ENCODE measurements at regions not wholly inside any gene's neighbourhood (a gene's known extent, or its start where the extent isn't known, plus 50 kb on each side); places are given as distances from the start of the nearest gene placed in this dataset.
A peak's percentile ranks its signal among the peaks of the same experiment; 100 is the strongest.

DNA sequence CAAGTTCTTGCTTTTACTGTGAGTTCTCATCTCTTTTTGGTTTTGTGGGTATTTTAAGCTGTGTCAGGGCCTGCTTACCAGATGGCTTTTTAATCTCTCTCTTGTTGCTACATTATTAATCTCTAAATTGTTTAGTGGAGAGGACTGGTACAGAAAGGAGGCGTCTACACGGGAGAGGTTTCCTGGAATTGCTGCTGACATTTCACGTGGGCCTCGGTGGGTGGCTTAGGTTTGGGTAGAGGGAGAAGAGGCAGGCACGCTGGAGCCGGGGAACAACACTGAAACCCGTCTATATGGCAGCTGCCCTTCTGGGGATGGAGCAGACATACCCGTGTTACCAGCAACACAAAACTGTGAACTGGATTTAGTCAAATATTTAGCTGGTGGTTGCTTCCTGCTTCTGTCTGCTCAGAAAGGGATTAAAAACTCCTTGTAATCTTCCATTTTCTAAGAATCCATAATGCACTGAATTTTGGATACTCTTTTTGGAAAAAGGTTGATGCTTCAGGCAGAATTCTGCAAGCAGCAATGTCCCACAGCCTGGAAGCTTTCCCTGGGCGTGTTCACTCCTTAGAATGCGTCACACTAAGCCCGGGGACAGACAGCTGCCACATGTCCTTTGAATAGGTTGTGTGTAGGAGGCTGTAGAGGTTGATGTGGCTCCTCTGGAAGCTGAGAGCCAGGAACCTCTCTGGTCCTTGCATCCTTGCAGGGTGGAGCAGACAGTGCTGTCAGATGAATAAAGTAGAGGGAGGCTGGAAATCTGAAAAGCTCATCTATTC lies 199.8 kb upstream of the GATB start:
- no peaks in the 10 kb centered on the region for H3K36me3 ChIP-seq (ENCODE audit: insufficient read depth, low read length)
- H2AFZ ChIP-seq (ENCODE audit: low read length, unreplicated experiment), result no peak overlapping the region
- no peak overlapping the region for H3K4me3 ChIP-seq (ENCODE audit: low read depth, low read length)
- H3K27me3 ChIP-seq (ENCODE audit: insufficient read depth, low read length), result peaks cover 15% of the 10 kb centered on the region; the same call in 1 of the 2 replicates
- no peaks in the 10 kb centered on the region for H3K79me2 ChIP-seq (ENCODE audit: control insufficient read depth, insufficient read depth, low read length, unreplicated experiment)
- no peak overlapping the region for H3K27ac ChIP-seq (ENCODE audit: low read depth, low read length)
- H3K4me1 ChIP-seq (ENCODE audit: control insufficient read depth, insufficient read depth, low read length, unreplicated experiment), result peaks cover 4% of the 10 kb centered on the region

DNA sequence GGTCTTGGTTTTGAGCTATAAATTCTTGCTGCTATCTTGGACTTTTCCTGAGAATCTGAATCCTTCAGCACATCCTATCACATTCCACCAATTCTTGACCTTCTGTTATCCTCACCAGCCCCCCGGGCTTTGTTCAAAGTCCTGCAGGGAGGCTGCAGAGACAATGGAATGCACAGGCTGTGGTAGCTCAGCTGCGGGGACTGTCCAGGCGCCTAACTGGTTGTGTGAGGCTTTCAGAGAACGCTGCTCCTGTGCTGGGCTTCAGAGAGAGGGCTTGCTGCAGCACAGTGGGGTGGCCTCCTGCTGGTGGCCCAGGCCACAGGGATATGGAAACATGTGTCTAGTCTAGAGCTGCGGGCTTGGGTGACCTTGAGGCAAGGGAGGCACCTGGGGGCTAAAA lies 196.3 kb upstream of the GATB start:
- H3K4me1 ChIP-seq (ENCODE audit: control insufficient read depth, insufficient read depth, low read length, unreplicated experiment), result peaks cover 4% of the 10 kb centered on the region
- no peak overlapping the region for H3K27ac ChIP-seq (ENCODE audit: low read depth, low read length)
- peaks cover 7% of the 10 kb centered on the region; the same call in 1 of the 2 replicates for H3K27me3 ChIP-seq (ENCODE audit: insufficient read depth, low read length)
- no peak overlapping the region for H2AFZ ChIP-seq (ENCODE audit: low read length, unreplicated experiment)
- no peak overlapping the region for H3K4me3 ChIP-seq (ENCODE audit: low read depth, low read length)
- H3K79me2 ChIP-seq (ENCODE audit: control insufficient read depth, insufficient read depth, low read length, unreplicated experiment), result no peaks in the 10 kb centered on the region
- H3K36me3 ChIP-seq (ENCODE audit: insufficient read depth, low read length), result no peaks in the 10 kb centered on the region

DNA sequence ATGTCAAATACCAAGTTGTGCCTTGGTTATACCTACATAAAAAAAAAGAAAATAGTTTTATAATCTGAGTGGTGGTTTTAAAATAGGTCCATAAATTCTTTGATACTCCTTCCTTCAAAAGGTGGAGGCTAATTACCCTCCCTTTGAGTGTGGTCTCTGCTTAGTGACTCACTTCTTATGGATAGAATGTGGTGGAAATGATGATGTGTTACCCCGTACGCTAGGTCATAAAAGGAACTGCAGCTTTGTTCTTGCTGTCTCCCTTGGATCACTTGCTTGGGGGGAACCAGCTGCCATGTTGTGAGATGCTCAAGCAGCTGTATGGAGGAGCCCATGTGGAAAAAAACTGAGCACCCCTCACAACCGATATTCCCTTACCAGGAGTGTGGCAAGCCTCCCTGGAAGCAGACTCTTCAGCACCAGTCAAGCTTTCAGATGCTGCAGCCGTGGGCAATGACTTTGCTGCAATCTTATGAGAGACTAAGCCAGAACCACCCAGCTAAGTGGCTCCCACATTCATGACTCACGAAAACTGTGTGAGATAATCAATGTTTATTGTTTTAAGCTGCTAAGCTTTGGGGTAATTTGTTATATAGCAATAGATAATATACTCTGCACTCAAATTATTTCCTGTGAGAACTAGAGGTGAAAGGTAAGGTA lies 195.0 kb upstream of the GATB start:
- no peaks in the 10 kb centered on the region for H3K36me3 ChIP-seq (ENCODE audit: insufficient read depth, low read length)
- no peaks in the 10 kb centered on the region for H3K27me3 ChIP-seq (ENCODE audit: insufficient read depth, low read length)
- H3K27ac ChIP-seq (ENCODE audit: low read depth, low read length), result no peak overlapping the region
- H2AFZ ChIP-seq (ENCODE audit: low read length, unreplicated experiment), result no peak overlapping the region
- no peaks in the 10 kb centered on the region for H3K79me2 ChIP-seq (ENCODE audit: control insufficient read depth, insufficient read depth, low read length, unreplicated experiment)
- H3K4me1 ChIP-seq (ENCODE audit: control insufficient read depth, insufficient read depth, low read length, unreplicated experiment), result peaks cover 4% of the 10 kb centered on the region
- no peak overlapping the region for H3K4me3 ChIP-seq (ENCODE audit: low read depth, low read length)

DNA sequence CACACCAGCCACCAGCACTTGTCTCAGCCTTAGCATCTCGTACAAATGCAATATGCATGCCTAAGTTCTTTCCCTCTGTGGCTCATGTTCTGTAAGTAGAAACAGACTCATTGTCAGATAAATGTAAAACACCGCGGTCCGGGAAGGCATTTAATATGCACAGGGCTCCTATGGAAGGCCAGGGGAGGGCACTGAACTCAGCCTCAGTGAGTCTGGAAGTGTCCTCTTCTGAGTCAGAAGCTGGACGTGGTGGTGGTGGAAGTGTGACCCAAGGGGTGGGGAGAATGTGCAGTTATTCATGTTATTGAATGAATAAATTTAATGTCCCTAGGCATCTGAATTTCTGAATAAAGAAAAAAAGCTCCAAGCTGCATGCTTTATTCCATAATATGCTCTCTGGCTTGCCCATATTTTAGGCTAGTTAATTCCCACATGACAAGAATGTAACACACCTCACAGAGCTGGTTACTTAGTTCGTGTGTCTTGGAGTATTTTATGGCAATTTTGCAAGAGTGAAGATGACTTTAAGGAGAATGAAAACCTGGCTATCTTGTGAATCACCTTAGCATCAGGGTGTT lies 193.1 kb upstream of the GATB start:
- Histone ChIP-seq H3K27ac (ENCODE audit: low read depth, low read length) (no peak overlapping the region), H3K4me1 (ENCODE audit: control insufficient read depth, insufficient read depth, low read length, unreplicated experiment) (peaks cover 4% of the 10 kb centered on the region), H3K36me3 (ENCODE audit: insufficient read depth, low read length) (no peaks in the 10 kb centered on the region), H2AFZ (ENCODE audit: low read length, unreplicated experiment) (no peak overlapping the region), H3K27me3 (ENCODE audit: insufficient read depth, low read length) (no peaks in the 10 kb centered on the region), H3K79me2 (ENCODE audit: control insufficient read depth, insufficient read depth, low read length, unreplicated experiment) (no peaks in the 10 kb centered on the region), H3K4me3 (ENCODE audit: low read depth, low read length) (no peak overlapping the region)

DNA sequence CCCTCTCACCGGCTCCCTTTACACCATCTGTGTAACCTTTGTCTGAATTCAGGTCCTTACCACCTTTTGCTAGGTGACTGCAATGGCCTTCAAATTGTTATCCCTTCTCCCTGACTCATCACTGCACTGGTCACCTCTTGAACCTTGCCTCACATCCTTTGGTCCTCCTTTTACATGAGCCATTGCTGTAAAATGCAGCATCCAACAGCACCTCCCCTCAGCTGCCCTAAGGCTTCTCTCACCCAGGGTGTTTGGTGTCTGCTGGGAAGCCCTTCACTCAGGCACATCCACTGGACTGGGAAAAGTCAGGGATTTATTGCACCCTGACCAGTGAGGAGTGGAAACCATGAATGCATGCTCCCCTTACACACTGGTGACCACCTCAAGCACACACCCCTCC lies 192.5 kb upstream of the GATB start:
- Histone ChIP-seq H3K4me1 (ENCODE audit: control insufficient read depth, insufficient read depth, low read length, unreplicated experiment) (peaks cover 4% of the 10 kb centered on the region), H3K36me3 (ENCODE audit: insufficient read depth, low read length) (no peaks in the 10 kb centered on the region), H2AFZ (ENCODE audit: low read length, unreplicated experiment) (no peak overlapping the region), H3K27ac (ENCODE audit: low read depth, low read length) (no peak overlapping the region), H3K4me3 (ENCODE audit: low read depth, low read length) (no peak overlapping the region), H3K79me2 (ENCODE audit: control insufficient read depth, insufficient read depth, low read length, unreplicated experiment) (no peaks in the 10 kb centered on the region), H3K27me3 (ENCODE audit: insufficient read depth, low read length) (no peaks in the 10 kb centered on the region)

DNA sequence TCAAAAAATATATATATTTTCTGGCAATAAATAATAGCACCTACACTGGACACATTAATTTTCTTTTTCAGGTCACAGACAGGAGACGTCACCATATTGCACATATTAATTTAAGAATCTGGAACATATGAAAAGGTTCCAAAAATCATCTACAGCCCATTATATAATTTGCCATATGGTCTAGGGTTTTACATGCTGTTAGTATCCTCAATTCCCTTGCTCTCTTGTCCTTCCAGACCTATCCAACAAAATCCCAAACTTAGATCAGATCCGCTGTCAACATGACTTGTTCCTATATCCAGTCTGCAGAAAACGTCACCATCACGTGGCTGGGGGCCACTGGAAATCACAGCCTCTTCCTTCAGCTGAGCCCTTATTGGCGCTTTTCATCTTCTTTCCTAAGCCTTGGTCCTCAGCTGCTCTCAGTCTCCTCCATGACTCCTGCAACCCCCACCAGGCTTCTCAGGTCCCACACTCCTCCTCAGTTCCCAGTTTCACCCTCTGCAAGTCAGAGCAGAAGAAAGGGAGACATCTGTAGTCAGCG lies 192.0 kb upstream of the GATB start:
- Histone ChIP-seq H3K4me3 (ENCODE audit: low read depth, low read length) (no peak overlapping the region), H3K27ac (ENCODE audit: low read depth, low read length) (no peak overlapping the region), H3K4me1 (ENCODE audit: control insufficient read depth, insufficient read depth, low read length, unreplicated experiment) (peaks cover 4% of the 10 kb centered on the region), H3K36me3 (ENCODE audit: insufficient read depth, low read length) (no peaks in the 10 kb centered on the region), H3K27me3 (ENCODE audit: insufficient read depth, low read length) (no peaks in the 10 kb centered on the region), H3K79me2 (ENCODE audit: control insufficient read depth, insufficient read depth, low read length, unreplicated experiment) (no peaks in the 10 kb centered on the region), H2AFZ (ENCODE audit: low read length, unreplicated experiment) (no peak overlapping the region)

DNA sequence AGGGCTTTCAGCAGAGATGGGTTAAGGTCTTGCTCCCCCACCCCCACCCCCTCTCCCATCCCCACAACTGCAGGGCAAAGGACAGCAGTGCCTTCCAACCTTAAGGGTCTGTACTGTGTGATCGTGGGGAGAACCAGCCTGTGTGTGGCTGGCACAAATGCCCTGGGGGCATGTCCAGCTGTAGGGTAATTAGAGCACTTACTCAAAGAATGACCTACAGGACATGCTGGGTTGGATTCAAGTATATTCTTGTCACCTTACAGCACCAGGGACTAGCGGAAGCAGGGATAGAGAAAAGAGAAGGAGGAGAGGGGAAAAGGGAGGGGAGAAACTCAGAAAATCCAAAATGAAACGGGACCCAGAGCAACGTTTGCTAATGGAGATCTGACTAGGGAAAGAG lies 191.3 kb upstream of the GATB start:
- no peaks in the 10 kb centered on the region for H3K27me3 ChIP-seq (ENCODE audit: insufficient read depth, low read length)
- no peak overlapping the region for H3K4me3 ChIP-seq (ENCODE audit: low read depth, low read length)
- no peak overlapping the region for H2AFZ ChIP-seq (ENCODE audit: low read length, unreplicated experiment)
- H3K36me3 ChIP-seq (ENCODE audit: insufficient read depth, low read length), result no peaks in the 10 kb centered on the region
- H3K79me2 ChIP-seq (ENCODE audit: control insufficient read depth, insufficient read depth, low read length, unreplicated experiment), result no peaks in the 10 kb centered on the region
- H3K4me1 ChIP-seq (ENCODE audit: control insufficient read depth, insufficient read depth, low read length, unreplicated experiment), result peaks cover 4% of the 10 kb centered on the region
- H3K27ac ChIP-seq (ENCODE audit: low read depth, low read length), result no peak overlapping the region

DNA sequence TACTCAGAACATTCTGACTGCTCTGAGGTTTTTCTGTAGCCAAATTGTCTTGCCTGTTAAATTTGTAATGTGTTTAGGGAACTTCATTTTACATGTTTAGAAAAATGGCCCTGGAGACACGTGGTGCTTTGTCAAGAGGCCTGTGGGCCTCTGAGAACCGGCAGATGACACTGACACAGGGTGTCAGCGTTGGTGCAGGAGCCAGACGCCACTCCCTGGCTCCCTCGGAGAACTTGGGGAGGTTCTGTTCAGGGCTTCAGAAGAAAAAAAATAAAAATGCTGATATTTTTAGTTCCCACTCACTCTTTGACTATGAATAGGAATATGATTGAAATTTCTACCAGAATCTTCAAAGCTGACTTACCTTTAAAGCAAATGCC lies 190.9 kb upstream of the GATB start:
- Histone ChIP-seq H3K4me1 (ENCODE audit: control insufficient read depth, insufficient read depth, low read length, unreplicated experiment) (peaks cover 4% of the 10 kb centered on the region), H3K4me3 (ENCODE audit: low read depth, low read length) (no peak overlapping the region), H2AFZ (ENCODE audit: low read length, unreplicated experiment) (no peak overlapping the region), H3K27ac (ENCODE audit: low read depth, low read length) (no peak overlapping the region), H3K36me3 (ENCODE audit: insufficient read depth, low read length) (no peaks in the 10 kb centered on the region), H3K27me3 (ENCODE audit: insufficient read depth, low read length) (no peaks in the 10 kb centered on the region), H3K79me2 (ENCODE audit: control insufficient read depth, insufficient read depth, low read length, unreplicated experiment) (no peaks in the 10 kb centered on the region)

DNA sequence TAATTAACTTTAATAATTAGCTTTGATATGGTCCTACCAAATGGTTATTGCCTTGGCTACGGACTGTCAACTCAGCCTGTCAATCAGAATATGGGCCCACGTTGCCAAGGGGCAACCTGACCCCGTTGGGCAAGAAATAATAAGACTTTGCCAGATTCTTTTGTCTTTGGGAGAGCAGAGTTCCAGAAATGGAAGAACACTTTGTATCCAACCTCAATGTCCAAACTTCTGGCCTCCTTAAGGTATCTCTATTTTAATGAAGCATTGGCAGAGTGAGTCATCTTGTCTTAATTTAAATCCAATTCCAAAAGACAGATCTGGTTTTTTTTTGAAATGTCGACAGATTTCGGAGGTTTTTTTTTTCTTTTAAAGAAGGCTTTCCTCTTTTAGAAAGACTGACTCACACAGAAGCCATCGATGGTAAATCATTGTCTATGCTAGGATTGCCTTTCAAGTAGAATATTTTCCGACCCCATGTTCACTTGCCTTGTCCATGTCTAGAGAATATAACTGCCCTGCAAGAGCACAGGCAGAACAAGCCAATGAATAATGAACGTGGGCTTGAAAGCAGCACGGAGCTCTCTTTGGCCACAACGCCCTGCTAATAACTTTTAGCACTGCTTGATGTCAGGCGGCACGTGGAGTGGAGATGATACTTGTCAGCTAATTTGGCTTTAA lies 190.3 kb upstream of the GATB start:
- no peaks in the 10 kb centered on the region for H3K27me3 ChIP-seq (ENCODE audit: insufficient read depth, low read length)
- no peak overlapping the region for H3K4me3 ChIP-seq (ENCODE audit: low read depth, low read length)
- H3K4me1 ChIP-seq (ENCODE audit: control insufficient read depth, insufficient read depth, low read length, unreplicated experiment), result peaks cover 1% of the 10 kb centered on the region
- no peaks in the 10 kb centered on the region for H3K79me2 ChIP-seq (ENCODE audit: control insufficient read depth, insufficient read depth, low read length, unreplicated experiment)
- H3K27ac ChIP-seq (ENCODE audit: low read depth, low read length), result no peak overlapping the region
- H2AFZ ChIP-seq (ENCODE audit: low read length, unreplicated experiment), result no peak overlapping the region
- H3K36me3 ChIP-seq (ENCODE audit: insufficient read depth, low read length), result no peaks in the 10 kb centered on the region

DNA sequence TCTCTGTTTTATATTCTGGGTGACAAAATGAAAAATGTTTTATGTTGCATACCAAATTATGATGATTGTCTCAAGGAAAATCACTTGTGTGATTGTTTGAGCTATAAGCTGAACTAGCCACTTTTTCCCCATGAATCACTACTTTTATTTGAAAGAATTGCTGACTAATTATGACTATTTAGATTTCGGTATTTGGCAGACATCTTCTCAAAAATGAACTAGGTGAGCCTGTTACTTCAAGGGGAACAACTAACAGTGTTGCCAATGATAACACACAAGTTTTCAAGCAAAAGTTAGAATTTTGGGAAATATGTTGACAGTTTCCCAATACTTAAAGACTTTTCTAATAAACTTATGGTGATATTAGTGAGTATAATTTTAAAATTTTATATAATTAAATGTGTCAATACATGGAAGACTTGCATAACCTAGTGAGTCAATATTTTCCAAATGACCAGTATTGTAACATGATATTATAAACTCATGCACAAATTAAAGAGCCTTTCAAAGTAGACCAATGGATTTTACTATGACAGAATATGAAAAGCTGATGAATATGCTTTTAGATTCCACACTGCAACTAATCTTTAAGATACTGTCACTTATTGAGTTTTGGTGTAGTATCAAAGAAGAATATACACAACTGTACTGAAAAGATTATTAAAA lies 187.7 kb upstream of the GATB start:
- no peaks in the 10 kb centered on the region for H3K27me3 ChIP-seq (ENCODE audit: insufficient read depth, low read length)
- no peaks in the 10 kb centered on the region for H3K79me2 ChIP-seq (ENCODE audit: control insufficient read depth, insufficient read depth, low read length, unreplicated experiment)
- no peak overlapping the region for H3K4me3 ChIP-seq (ENCODE audit: low read depth, low read length)
- H3K4me1 ChIP-seq (ENCODE audit: control insufficient read depth, insufficient read depth, low read length, unreplicated experiment), result no peaks in the 10 kb centered on the region
- no peak overlapping the region for H2AFZ ChIP-seq (ENCODE audit: low read length, unreplicated experiment)
- H3K27ac ChIP-seq (ENCODE audit: low read depth, low read length), result peak overlapping the region; percentile 63
- no peaks in the 10 kb centered on the region for H3K36me3 ChIP-seq (ENCODE audit: insufficient read depth, low read length)
